Common myeloid progenitor, CD34-positive (primary cell): ENCODE measurements at regions not wholly inside any gene's neighbourhood (a gene's known extent, or its start where the extent isn't known, plus 50 kb on each side); places are given as distances from the start of the nearest gene placed in this dataset.
"Not testable (repeated sequence)": the region's sequence is repeated elsewhere in the genome, so short reads cannot be mapped to it uniquely, and the experiment has no call there.

ENCODE experiments used
- CTCF ChIA-PET: fragments of 350-600 bp; sonication (Branson Sonifier 250); formaldehyde crosslinking; loops from one replicate; lab custom pipeline; 2021; ENCODE audit warnings: antibody characterized with exemption; lab: Charles Lee
- POLR2A ChIA-PET: fragments of 350-600 bp; sonication (Branson Sonifier 250); formaldehyde crosslinking; loops from one replicate; lab custom pipeline; 2021; ENCODE audit warnings: antibody characterized with exemption; lab: Charles Lee
- DNase-seq, 3 donors: peaks; one replicate each; pipeline versions ENCODE4 v3.0.0 to v3.0.0-alpha.2; 2013
- H3K27ac ChIP-seq, 2 experiments: 1 replicate in 1 of 2; 2 replicates in 1 of 2; pipeline ENCODE4 v1.7.0; 2013; ENCODE audit warnings: inconsistent platforms in 2 of 2, low read length in 2 of 2, mild to moderate bottlenecking in 2 of 2, low read depth in 1 of 2, moderate library complexity in 1 of 2; ENCODE audit not compliant: severe bottlenecking in 2 of 2, insufficient read depth in 1 of 2, poor library complexity in 1 of 2
- H3K27me3 ChIP-seq, 5 experiments: replicated peaks in 2 of 5; 1 replicate in 3 of 5; 2 replicates in 2 of 5; pipeline versions ENCODE4 v1.6.1 to v1.7.0; 2013; ENCODE audit warnings: low read length in 4 of 5, mild to moderate bottlenecking in 2 of 5, moderate library complexity in 2 of 5, inconsistent platforms in 1 of 5; ENCODE audit not compliant: insufficient read depth in 5 of 5, control insufficient read depth in 4 of 5
- H3K36me3 ChIP-seq, 4 experiments: 1 replicate in 2 of 4; 2 replicates in 2 of 4; pipeline versions ENCODE4 v1.6.1 to v1.7.0; 2013; ENCODE audit warnings: low read length in 3 of 4, control low read depth in 1 of 4, mild to moderate bottlenecking in 1 of 4; ENCODE audit not compliant: control insufficient read depth in 4 of 4, insufficient read depth in 4 of 4
- H3K4me1 ChIP-seq, 4 experiments: 1 replicate in 3 of 4; 2 replicates in 1 of 4; pipeline versions ENCODE4 v1.6.1 to v1.7.1; 2013; ENCODE audit warnings: low read length in 3 of 4, mild to moderate bottlenecking in 3 of 4, control low read depth in 1 of 4, inconsistent platforms in 1 of 4, moderate library complexity in 1 of 4; ENCODE audit not compliant: control insufficient read depth in 4 of 4, insufficient read depth in 4 of 4; ENCODE audit errors: control extremely low read depth in 1 of 4
- H3K4me3 ChIP-seq, 7 experiments: 1 replicate in 4 of 7; 2 replicates in 3 of 7; pipeline versions ENCODE4 v1.5.1 to v1.7.0; 2013; ENCODE audit warnings: mild to moderate bottlenecking in 7 of 7, low read length in 6 of 7, moderate library complexity in 6 of 7, inconsistent platforms in 2 of 7, low read depth in 2 of 7, control low read depth in 1 of 7; ENCODE audit not compliant: insufficient read depth in 4 of 7, control insufficient read depth in 1 of 7; ENCODE audit errors: extremely low read depth in 1 of 7
- H3K9me3 ChIP-seq, 5 experiments: 1 replicate in 4 of 5; 2 replicates in 1 of 5; pipeline versions ENCODE4 v1.6.1 to v1.7.1; 2013; ENCODE audit warnings: low read length in 4 of 5, mild to moderate bottlenecking in 2 of 5, inconsistent platforms in 1 of 5, low read depth in 1 of 5, moderate library complexity in 1 of 5; ENCODE audit not compliant: control insufficient read depth in 4 of 5, insufficient read depth in 2 of 5; ENCODE audit errors: control extremely low read depth in 1 of 5
- WGBS: methylation state at CpG from one replicate; pipeline ENCODE4 v1.1.5; 2013; ENCODE audit not compliant: insufficient coverage; 5-methylcytosine and 5-hydroxymethylcytosine counted together

- DNase-seq: no peak
- H3K27ac ChIP-seq: no peak overlapping the region
- peaks cover 0 to 7% (median 2%) of the 10 kb centered on the region in 5 experiments for H3K27me3 ChIP-seq
- H3K4me3 ChIP-seq: no peak overlapping the region
- H3K4me1 ChIP-seq: no peaks in the 10 kb centered on the region
- CTCF ChIA-PET: no interaction called here
- WGBS: no CpG with 5 or more reads among the region's 1 CpG
- H3K36me3 ChIP-seq: no peaks in the 10 kb centered on the region
- POLR2A ChIA-PET: no interaction called here
- peaks cover 0 to 5% (median 3%) of the 10 kb centered on the region in 5 experiments for H3K9me3 ChIP-seq
Measured at GRCh38 chr6:133809406-133809805, 79.5 kb upstream of the TCF21 start.

GRCh38 chr6:133811557-133811956 lies 77.4 kb upstream of the TCF21 start:
- H3K27me3 ChIP-seq: peaks cover 0 to 13% (median 2%) of the 10 kb centered on the region in 5 experiments
- no peaks in the 10 kb centered on the region for H3K4me1 ChIP-seq
- no peak overlapping the region for H3K27ac ChIP-seq
- 100% methylated on average over 3 of the region's 3 CpGs for whole genome bisulfite sequencing
- no peaks in the 10 kb centered on the region for H3K36me3 ChIP-seq
- CTCF ChIA-PET: interaction anchor here (0.7 to 1.0 kb wide), 2 partner anchors 9 to 285 kb away, joined by 3 read pairs; no protein-coding TSS in a partner anchor
- POLR2A ChIA-PET: no interaction called here
- no peak overlapping the region for H3K4me3 ChIP-seq
- DNase-seq: no peak
- H3K9me3 ChIP-seq: peaks cover 0 to 5% (median 3%) of the 10 kb centered on the region in 5 experiments

- H3K4me1 ChIP-seq, H3K27ac ChIP-seq, H3K9me3 ChIP-seq, CTCF ChIA-PET, DNase-seq, H3K36me3 ChIP-seq, H3K4me3 ChIP-seq, POLR2A ChIA-PET: not testable (repeated sequence)
- 86% methylated on average over 1 of the region's 2 CpGs for WGBS
- peaks cover 0 to 13% (median 2%) of the 10 kb centered on the region in 5 experiments for H3K27me3 ChIP-seq
Measured at GRCh38 chr6:133812446-133812845, 76.5 kb upstream of the TCF21 start.

- no peak overlapping the region for H3K4me3 ChIP-seq
- H3K9me3 ChIP-seq: peaks cover 0 to 5% (median 3%) of the 10 kb centered on the region in 5 experiments
- peaks cover 0 to 15% (median 4%) of the 10 kb centered on the region in 5 experiments for H3K27me3 ChIP-seq
- ChIA-PET POLR2A (no interaction called here), CTCF (interaction anchor here (1.3 kb wide), 1 partner anchor 63 kb away, joined by 4 read pairs; no protein-coding TSS in a partner anchor)
- H3K4me1 ChIP-seq: no peaks in the 10 kb centered on the region
- DNase-seq: no peak
- no peak overlapping the region for H3K27ac ChIP-seq
- 100% methylated on average over 1 of the region's 1 CpG for WGBS
- no peaks in the 10 kb centered on the region for H3K36me3 ChIP-seq
Measured at GRCh38 chr6:133814238-133814637, 74.7 kb upstream of the TCF21 start.

GRCh38 chr6:133814797-133815196 lies 74.1 kb upstream of the TCF21 start:
- CTCF ChIA-PET: interaction anchor here (1.3 kb wide), 1 partner anchor 63 kb away, joined by 4 read pairs; no protein-coding TSS in a partner anchor
- no peak for DNase-seq
- Histone ChIP-seq H3K27ac (no peak overlapping the region), H3K36me3 (no peaks in the 10 kb centered on the region), H3K9me3 (peaks cover 0 to 5% (median 3%) of the 10 kb centered on the region in 5 experiments), H3K4me3 (no peak overlapping the region), H3K4me1 (no peaks in the 10 kb centered on the region), H3K27me3 (peaks cover 0 to 18% (median 5%) of the 10 kb centered on the region in 5 experiments)
- POLR2A ChIA-PET: no interaction called here
- no CpG with 5 or more reads among the region's 1 CpG for WGBS

- no peak for DNase-seq
- peaks cover 0 to 20% (median 8%) of the 10 kb centered on the region in 5 experiments for H3K27me3 ChIP-seq
Measured at GRCh38 chr6:133815313-133815712, 73.6 kb upstream of the TCF21 start.

GRCh38 chr6:133816171-133816570 lies 72.7 kb upstream of the TCF21 start:
- no peaks in the 10 kb centered on the region for H3K4me1 ChIP-seq
- no CpG with 5 or more reads among the region's 1 CpG for WGBS
- DNase-seq: no peak
- POLR2A ChIA-PET: no interaction called here
- no peak overlapping the region for H3K27ac ChIP-seq
- H3K9me3 ChIP-seq: peaks cover 0 to 1% (median 0%) of the 10 kb centered on the region in 5 experiments
- CTCF ChIA-PET: interaction anchor here (1.0 to 2.7 kb wide), 3 partner anchors 14 to 247 kb away, joined by 3 to 8 read pairs (median 6); no protein-coding TSS in a partner anchor
- H3K4me3 ChIP-seq: no peak overlapping the region
- peaks cover 0 to 23% (median 11%) of the 10 kb centered on the region in 5 experiments for H3K27me3 ChIP-seq
- no peaks in the 10 kb centered on the region for H3K36me3 ChIP-seq

More at GRCh38 chr6:133815313-133815712, 73.6 kb upstream of the TCF21 start:
- WGBS: 90% methylated on average over 2 of the region's 2 CpGs
- POLR2A ChIA-PET: no interaction called here
- H3K4me3 ChIP-seq: no peak overlapping the region
- CTCF ChIA-PET: interaction anchor here (1.4 to 2.7 kb wide), 2 partner anchors 14 to 15 kb away, joined by 6 to 8 read pairs; no protein-coding TSS in a partner anchor
- H3K36me3 ChIP-seq: no peaks in the 10 kb centered on the region
- H3K27ac ChIP-seq: no peak overlapping the region
- H3K9me3 ChIP-seq: peaks cover 0 to 5% (median 3%) of the 10 kb centered on the region in 5 experiments
- H3K4me1 ChIP-seq: no peaks in the 10 kb centered on the region
